DND-41 (cell line): ENCODE measurements at regions not wholly inside any gene's neighbourhood (a gene's known extent, or its start where the extent isn't known, plus 50 kb on each side); places are given as distances from the start of the nearest gene placed in this dataset.

Experiments
- ATAC-seq: fragments of 200-7000 bp; cut with Tn5 transposase; 3 replicates; pipeline ENCODE4 v1.9.1; 2021; ENCODE audit warnings: low read depth; ENCODE audit not compliant: insufficient read depth
- DNase-seq: peaks from one replicate; pipeline ENCODE4 v3.0.0-alpha.2; 2020
- H2AFZ ChIP-seq: 2 replicates; pipeline ENCODE4 v1.6.0; 2012; ENCODE audit warnings: low read depth, low read length
- H3K27ac ChIP-seq: 2 replicates; pipeline ENCODE4 v1.5.1; 2012; ENCODE audit warnings: low read length, inconsistent platforms
- H3K27me3 ChIP-seq: fragments of 200-600 bp; sonication (generic); 2 replicates; pipeline ENCODE4 v1.6.0; 2012; ENCODE audit warnings: low read length, mild to moderate bottlenecking, inconsistent platforms; ENCODE audit not compliant: insufficient read depth, poor library complexity
- H3K36me3 ChIP-seq: 2 replicates; pipeline ENCODE4 v1.5.1; 2012; ENCODE audit warnings: low read length, inconsistent platforms; ENCODE audit not compliant: insufficient read depth
- H3K4me1 ChIP-seq: 2 replicates; pipeline ENCODE4 v1.5.1; 2012; ENCODE audit warnings: mild to moderate bottlenecking, low read length; ENCODE audit not compliant: insufficient read depth
- H3K4me2 ChIP-seq: 2 replicates; pipeline ENCODE4 v1.6.0; 2012; ENCODE audit warnings: mild to moderate bottlenecking, moderate library complexity, low read length, inconsistent platforms; ENCODE audit not compliant: insufficient read depth
- H3K4me3 ChIP-seq, 2 experiments: fragments of 200-600 bp in 1 of 2; shearing (Covaris generic) in 1 of 2; 2 replicates each; pipeline ENCODE4 v1.5.1; 2012 to 2016; ENCODE audit warnings: inconsistent platforms in 2 of 2, low read length in 2 of 2, mild to moderate bottlenecking in 2 of 2, low read depth in 1 of 2, moderate library complexity in 1 of 2
- H3K79me2 ChIP-seq: 2 replicates; pipeline ENCODE4 v1.6.0; 2012; ENCODE audit warnings: low read length, inconsistent platforms; ENCODE audit not compliant: insufficient read depth
- H3K9ac ChIP-seq: 2 replicates; pipeline ENCODE4 v1.6.0; 2012; ENCODE audit warnings: low read depth, mild to moderate bottlenecking, inconsistent platforms, low read length, moderate library complexity
- H3K9me3 ChIP-seq: 2 replicates; pipeline ENCODE4 v1.5.1; 2012; ENCODE audit warnings: low read length, moderate library complexity, mild to moderate bottlenecking, inconsistent platforms; ENCODE audit not compliant: insufficient read depth, severe bottlenecking
- H4K20me1 ChIP-seq: 2 replicates; pipeline ENCODE4 v1.6.0; 2012; ENCODE audit warnings: low read length; ENCODE audit not compliant: insufficient read depth
- CTCF ChIP-seq: IDR thresholded peaks from 2 replicates; pipeline ENCODE4 v1.5.1; 2012; ENCODE audit warnings: borderline replicate concordance, low read length, moderate library complexity, mild to moderate bottlenecking; ENCODE audit not compliant: poor library complexity, severe bottlenecking; ENCODE audit errors: extremely low read depth
- EZH2 ChIP-seq: IDR thresholded peaks from 3 replicates; pipeline ENCODE4 v1.6.1; 2012; ENCODE audit warnings: borderline replicate concordance, low read depth, mild to moderate bottlenecking, moderate library complexity, low read length, inconsistent platforms; ENCODE audit not compliant: severe bottlenecking

GRCh38 chr10:131013281-131013912, 298.1 kb downstream of the TCERG1L start:
- H3K27ac ChIP-seq = no peak overlapping the region
- no peaks in the 10 kb centered on the region for H3K36me3 ChIP-seq
- no peaks in the 10 kb centered on the region for H4K20me1 ChIP-seq
- no peak overlapping the region for H3K9ac ChIP-seq
- TF ChIP-seq CTCF = no peak
- TF ChIP-seq EZH2 = no peak
- no peaks in the 10 kb centered on the region for H3K4me1 ChIP-seq
- H3K27me3 ChIP-seq = no peaks in the 10 kb centered on the region
- no peaks in the 10 kb centered on the region for H3K9me3 ChIP-seq
- H3K4me2 ChIP-seq = no peak overlapping the region
- DNase-seq (no peak), ATAC-seq (no peak)
- no peak overlapping the region for H2AFZ ChIP-seq
- no peak overlapping the region for H3K4me3 ChIP-seq
- H3K79me2 ChIP-seq = no peaks in the 10 kb centered on the region

GRCh38 chr10:131014271-131014670, 297.2 kb downstream of the TCERG1L start:
- Histone ChIP-seq H3K4me3 (no peak overlapping the region), H3K27ac (no peak overlapping the region), H2AFZ (no peak overlapping the region), H3K9ac (no peak overlapping the region), H3K4me2 (no peak overlapping the region), H3K9me3 (no peaks in the 10 kb centered on the region), H3K4me1 (no peaks in the 10 kb centered on the region), H3K79me2 (no peaks in the 10 kb centered on the region), H4K20me1 (no peaks in the 10 kb centered on the region), H3K36me3 (no peaks in the 10 kb centered on the region), H3K27me3 (no peaks in the 10 kb centered on the region)
- TF ChIP-seq CTCF = no peak
- TF ChIP-seq EZH2 = no peak
- ATAC-seq (no peak), DNase-seq (no peak)

GRCh38 chr10:131015271-131015670, 296.2 kb downstream of the TCERG1L start:
- ATAC-seq = no peak
- H3K4me2 ChIP-seq = no peak overlapping the region
- H3K27ac ChIP-seq = no peak overlapping the region

More at GRCh38 chr10:131015271-131015670, 296.2 kb downstream of the TCERG1L start:
- Histone ChIP-seq H3K9me3 (no peaks in the 10 kb centered on the region), H3K27me3 (no peaks in the 10 kb centered on the region), H3K4me1 (no peaks in the 10 kb centered on the region), H3K4me3 (no peak overlapping the region), H3K9ac (no peak overlapping the region), H3K36me3 (no peaks in the 10 kb centered on the region), H3K79me2 (no peaks in the 10 kb centered on the region), H2AFZ (no peak overlapping the region), H4K20me1 (no peaks in the 10 kb centered on the region)
- TF ChIP-seq CTCF (no peak), EZH2 (no peak)
- DNase-seq = no peak
